ENCODE measurements at regions not wholly inside any gene's neighbourhood (a gene's known extent, or its start where the extent isn't known, plus 50 kb on each side); places are given as distances from the start of the nearest gene placed in this dataset.
A peak's percentile ranks its signal among the peaks of the same experiment; 100 is the strongest.
"Not testable (repeated sequence)": the region's sequence is repeated elsewhere in the genome, so short reads cannot be mapped to it uniquely, and the experiment has no call there.

DNA sequence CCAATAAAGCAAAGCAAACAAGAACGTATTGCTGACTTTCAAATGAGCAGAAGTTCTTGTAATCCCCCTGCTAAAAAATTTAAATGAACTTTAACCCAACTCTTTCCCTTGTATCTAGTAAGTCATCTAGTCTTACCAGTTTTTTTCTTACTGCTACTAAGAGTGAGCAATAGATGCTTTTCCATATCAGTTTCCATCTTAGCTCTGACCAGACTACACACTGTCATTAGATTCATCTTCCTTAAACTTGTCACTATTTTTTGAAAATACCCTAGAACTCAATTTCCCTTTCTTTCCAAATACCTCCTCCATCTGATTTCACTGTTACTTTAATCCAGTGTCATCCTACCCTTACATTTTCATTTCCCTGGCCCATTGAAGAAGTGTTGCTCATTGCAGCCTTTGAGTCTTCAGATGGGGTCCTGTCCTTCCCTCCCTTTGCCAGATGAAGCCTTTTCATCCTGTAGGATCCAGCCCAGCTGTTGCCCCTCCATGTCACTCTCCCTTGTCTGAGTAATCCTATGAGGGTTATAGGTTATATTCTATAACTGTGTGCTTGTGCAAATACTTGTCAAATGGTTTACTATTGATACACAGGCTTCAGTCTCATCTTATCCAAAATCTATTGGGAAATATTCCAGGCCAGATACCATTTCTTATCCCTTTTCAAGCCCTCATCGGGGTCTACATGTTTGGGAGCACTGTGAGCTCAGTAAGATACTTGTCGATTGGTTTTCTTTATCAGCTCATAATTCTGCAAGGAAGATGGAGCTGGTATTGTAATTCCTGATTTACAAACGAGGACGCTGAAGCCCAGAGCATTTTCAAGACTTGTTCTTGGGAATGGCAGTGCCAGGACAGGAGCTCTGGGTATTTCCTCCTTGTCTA lies 51.5 kb upstream of the ITGB1 start:
- DNase-seq: no peak

DNA sequence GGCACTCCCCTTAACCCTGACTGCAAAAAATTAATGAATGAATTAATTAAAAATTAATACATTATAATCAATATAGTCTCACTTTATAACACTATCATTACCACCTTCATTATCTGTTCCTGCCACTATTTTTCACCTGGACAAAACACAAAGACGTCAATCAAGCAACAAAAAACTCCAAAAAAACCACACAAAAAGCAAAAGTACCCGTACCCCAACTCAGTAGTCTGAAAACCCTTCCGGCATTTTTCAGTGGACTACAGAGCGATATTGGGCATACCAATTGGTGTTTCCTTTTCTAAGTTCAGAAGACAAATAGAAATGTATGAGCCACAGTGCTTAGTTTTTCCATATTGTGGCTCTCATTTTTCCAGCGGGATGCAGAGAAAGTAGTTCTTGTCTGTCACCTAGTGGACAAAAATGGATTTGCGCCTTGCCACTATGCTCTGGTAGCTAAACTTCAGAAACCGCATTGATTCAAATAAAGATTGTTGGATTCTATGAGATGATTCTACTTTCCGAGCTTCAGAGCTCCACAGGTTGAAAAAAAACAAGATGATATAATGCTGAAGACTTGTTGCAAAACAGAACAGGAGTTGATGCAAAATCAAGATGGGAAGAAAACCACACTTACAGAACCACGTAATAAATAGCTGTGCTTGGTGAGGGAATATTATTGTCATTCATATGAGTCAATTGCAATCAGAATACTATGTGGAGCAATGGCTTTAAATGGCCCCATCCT lies 50.6 kb upstream of the ITGB1 start:
- DNase-seq: peak in 38 of 58 donors; percentile 1 to 66 (median 22)

- not testable (repeated sequence) for DNase-seq
These were observed 49.8 kb upstream of the ITGB1 start for GRCh38 chr10:33007731-33008381.

Data from anterior cingulate cortex (tissue), 58 donors.